GM19468 (cell line): ENCODE measurements at regions not wholly inside any gene's neighbourhood (a gene's known extent, or its start where the extent isn't known, plus 50 kb on each side); places are given as distances from the start of the nearest gene placed in this dataset.
"Not testable (repeated sequence)": the region's sequence is repeated elsewhere in the genome, so short reads cannot be mapped to it uniquely, and the experiment has no call there.

Source experiments
- ATAC-seq: cut with Tn5 transposase; IDR thresholded peaks from one replicate; pipeline ENCODE4 v1.9.1; 2021; ENCODE audit warnings: mild to moderate bottlenecking, moderate library complexity, moderate number of reproducible peaks; ENCODE audit not compliant: unreplicated experiment; ENCODE audit errors: extremely low read depth

DNA sequence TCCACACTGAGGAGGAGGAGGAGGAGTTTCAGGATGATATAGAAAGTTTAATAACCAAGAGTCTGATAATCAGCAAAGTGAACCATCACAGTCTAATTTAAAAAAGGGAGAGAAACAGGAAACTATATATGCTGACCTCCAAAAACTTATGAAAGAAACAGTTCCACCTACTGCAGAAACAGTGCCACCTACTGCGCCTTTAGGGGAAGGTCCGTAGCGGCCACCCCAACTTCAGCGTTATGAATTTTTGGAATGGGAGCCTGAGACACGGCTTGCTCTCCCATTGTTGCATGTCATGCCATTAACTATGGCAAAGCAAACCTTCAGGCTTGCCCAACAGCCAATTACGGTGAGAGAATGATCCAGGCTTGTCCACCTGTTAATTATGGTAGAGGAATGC, 1719.2 kb upstream of the LRRTM1 start:
- ATAC-seq, result no peak

GRCh38 chr2:82013641-82014040, 1709.1 kb upstream of the LRRTM1 start:
- no peak for ATAC-seq

DNA sequence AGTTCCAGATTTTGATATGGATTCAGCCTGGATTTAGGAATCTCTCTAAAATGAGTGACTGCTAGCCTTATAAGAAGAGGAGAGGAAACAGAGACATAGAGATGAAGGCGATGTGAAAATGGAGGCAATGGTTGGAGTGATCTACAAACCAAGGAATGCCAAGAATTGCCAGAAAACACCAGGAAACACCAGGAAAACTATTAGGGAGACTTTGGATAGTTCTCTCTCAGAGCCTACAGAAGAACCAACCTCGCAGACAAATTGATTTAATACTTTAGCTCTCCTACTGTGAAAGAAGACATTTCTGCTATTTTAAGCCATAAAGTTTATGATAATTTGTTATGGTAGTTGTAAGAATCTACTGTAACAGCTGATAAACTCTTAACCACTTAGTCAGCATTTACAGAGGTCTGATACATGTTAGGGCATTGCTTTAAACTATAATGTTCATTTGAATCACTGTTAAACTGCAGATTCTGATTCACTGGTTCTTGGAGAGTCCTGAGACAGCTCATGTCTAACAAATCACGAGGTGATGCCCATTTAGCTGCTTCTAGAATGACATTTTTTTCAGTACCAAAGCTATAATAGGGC, 1702.6 kb upstream of the LRRTM1 start:
- ATAC-seq, result no peak

- not testable (repeated sequence) for ATAC-seq
Measured at GRCh38 chr2:82005889-82006288, 1701.3 kb upstream of the LRRTM1 start.

DNA sequence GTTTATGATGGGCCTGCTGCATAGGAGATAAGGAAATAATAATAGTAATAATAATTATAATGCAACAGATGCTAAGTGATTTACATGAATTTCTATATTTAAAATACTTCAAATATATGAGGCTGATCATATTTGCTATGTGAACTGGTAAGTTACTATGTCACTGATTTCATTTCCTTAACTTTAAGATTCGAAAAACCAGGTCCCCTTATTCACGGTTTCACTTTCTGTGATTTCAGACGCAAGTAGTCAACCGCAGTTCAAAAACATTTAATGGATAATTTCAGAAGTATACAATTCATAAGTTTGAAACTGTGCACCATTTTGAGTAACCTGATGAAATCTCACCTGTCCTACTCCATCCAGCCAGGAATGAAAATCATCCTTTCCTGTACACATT, 1697.1 kb upstream of the LRRTM1 start:
- no peak for ATAC-seq

GRCh38 chr2:82000606-82001005, 1696.1 kb upstream of the LRRTM1 start:
- ATAC-seq, result no peak

GRCh38 chr2:81996332-81996731, 1691.8 kb upstream of the LRRTM1 start:
- no peak for ATAC-seq

DNA sequence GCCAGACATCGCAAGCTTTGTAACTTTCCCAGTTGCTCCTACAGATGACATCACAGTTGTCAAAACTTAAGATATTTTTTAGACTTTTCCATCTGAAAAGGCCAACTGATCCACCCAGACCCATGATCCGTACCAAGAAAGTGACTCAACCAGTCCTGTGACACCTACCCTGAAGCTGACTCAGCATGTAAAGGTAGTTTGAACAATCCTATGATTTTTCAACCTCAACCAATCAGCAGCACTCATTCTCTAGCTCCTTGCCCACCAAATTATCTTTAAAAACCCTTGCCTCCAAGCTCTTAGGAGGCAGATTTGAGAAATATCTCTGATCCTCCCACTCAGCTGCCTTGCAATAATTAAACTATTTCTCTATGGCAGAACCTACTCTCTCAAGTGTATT, 1686.7 kb upstream of the LRRTM1 start:
- no peak for ATAC-seq

DNA sequence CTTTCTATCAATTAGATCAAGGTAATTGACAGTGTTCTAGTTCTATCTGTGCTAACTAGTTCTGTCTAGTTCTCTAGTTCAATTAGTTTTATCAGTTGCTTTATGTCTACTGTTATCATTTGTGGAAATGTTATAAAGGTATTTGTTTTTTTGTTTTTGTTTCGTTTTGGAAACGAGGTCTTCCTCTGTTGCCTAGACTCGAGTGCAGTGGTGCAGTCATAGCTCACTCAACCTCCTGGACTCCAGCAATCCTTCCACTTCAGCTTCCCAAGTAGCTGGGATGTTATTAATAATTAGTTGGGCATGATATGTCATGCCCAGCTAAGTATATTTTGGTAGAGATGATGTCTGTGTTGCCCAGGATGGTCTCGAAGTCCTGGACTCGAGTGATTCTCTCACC, 1682.8 kb upstream of the LRRTM1 start:
- no peak for ATAC-seq

DNA sequence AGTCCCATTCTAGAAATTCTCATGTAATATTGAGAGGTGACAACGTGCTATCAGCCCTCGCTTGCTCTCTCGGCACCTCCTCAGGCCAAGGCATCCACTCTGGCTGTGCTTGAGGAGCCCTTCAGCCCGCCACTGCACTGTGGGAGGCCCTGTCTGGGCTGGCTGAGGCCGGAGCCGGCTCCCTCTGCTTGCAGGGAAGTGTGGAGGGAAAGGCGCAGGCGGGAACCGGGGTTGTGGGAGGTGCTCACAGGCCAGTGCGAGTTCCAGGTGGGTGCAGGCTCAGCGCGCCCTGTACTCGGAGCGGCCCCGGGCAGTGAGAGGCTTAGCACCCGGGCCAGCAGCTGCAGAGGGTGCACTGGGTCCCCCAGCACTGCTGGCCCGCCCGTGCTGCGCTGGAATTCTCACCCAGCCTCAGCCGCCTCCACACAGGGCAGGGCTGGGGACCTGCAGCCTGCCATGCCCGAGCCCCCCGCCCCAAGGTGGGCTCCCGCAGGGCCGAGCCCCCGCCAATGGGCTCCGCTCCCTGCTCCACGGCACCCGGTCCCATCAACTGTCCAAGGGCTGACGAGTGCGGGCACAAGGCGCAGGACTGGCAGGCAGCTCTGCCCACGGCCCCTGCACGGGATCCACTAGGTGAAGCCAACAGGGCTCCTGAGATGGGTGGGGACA, 1680.6 kb upstream of the LRRTM1 start:
- ATAC-seq, result no peak

- no peak for ATAC-seq
Measured at GRCh38 chr2:81981585-81981984, 1677.0 kb upstream of the LRRTM1 start.

DNA sequence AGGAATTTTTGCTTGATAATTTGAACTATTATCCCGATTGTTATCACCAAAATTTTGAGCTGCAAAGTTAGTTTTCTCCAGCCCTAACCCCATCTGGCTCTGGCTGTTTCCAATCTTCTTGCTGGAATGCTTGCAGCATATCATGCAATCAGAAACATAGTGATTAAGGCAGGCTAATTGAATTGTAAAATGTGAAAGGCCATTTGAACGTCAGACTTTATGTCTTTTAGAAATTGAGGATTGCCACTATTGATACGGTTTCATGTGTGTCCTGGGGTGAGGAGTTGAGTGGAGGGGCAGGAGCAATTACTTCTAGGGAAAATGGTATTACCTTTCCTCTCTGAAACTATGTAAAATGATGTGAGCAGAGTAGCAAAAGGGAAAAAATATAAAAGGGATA, 1674.5 kb upstream of the LRRTM1 start:
- ATAC-seq, result no peak

DNA sequence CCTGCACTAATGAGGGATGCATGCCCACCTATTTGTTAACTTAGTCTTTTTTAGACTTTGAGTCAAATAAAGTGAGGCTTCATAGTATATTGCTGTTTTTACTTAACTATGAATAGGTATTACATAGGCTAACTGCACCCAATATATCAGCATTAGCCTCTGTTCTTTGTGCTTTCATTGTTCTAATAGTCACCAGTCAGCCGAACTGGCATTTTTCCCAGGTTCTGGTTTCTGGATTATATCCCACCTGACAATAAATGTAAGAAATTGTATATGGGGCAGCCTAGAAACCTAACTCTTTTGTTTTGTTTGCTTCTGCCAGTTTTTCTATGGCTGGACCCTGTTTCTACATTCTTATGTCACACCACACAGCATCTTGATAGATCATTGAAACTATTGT, 1672.4 kb upstream of the LRRTM1 start:
- no peak for ATAC-seq

DNA sequence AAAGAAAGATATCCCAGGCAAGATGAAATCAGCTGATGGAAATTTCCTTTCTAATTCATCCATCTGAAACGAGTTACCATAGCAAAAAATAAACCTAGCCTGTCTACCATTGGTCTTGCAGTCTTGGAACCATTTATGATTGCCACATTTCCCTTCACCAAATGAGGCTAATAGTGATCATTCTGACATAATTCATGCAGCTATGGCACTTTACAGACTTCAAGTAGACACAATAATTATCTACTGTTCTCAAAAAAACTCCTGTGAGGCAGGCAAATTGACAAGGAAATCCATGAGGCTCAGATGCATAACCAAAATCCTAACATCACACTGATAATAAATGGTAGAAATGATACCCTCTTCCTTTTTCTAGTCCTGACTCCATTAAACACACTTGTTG, 1669.7 kb upstream of the LRRTM1 start:
- no peak for ATAC-seq

DNA sequence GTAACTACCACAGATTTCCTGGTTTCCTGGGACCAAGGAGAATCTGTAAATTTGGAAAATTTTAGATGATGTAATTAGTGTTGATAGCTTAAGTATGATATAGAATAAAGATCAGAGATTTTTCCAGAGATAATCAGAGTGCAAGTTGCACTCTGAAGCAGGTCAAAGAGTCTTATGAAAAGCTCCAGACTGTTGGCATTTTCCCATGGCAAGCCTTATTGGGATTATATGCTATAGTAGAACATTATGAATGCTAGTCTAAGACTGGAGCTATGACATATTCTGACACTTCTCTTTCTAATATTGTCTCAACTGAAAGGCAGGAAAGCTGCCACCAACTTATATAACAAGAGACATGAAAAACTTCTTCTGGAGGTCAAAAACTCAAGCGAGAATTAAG, 1638.3 kb upstream of the LRRTM1 start:
- no peak for ATAC-seq

DNA sequence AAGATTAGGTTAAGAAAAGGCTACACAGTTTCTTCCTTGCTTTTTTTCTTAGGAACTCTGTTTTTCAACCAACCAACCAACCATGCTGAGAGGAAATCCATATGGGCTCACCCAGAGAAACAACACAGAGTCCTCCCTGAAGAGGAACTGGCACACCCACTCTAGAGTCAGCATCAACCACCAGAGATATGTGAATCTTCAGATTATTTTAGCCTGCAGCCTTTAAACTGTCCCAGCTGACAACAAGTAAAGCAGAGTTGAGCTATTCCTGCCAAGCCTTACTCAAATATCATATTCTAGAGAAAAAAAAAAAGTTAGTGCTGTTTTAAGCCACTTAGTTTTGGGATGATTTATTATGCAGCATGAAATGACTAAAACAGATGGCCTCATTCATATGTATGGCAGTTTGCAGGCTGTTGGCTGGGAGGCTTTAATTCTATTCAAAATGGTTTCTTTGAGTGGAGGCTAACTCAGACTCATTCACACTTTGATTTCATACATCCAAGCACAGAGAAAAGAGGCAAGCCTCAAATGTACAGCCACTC, 1637.7 kb upstream of the LRRTM1 start:
- ATAC-seq, result no peak

DNA sequence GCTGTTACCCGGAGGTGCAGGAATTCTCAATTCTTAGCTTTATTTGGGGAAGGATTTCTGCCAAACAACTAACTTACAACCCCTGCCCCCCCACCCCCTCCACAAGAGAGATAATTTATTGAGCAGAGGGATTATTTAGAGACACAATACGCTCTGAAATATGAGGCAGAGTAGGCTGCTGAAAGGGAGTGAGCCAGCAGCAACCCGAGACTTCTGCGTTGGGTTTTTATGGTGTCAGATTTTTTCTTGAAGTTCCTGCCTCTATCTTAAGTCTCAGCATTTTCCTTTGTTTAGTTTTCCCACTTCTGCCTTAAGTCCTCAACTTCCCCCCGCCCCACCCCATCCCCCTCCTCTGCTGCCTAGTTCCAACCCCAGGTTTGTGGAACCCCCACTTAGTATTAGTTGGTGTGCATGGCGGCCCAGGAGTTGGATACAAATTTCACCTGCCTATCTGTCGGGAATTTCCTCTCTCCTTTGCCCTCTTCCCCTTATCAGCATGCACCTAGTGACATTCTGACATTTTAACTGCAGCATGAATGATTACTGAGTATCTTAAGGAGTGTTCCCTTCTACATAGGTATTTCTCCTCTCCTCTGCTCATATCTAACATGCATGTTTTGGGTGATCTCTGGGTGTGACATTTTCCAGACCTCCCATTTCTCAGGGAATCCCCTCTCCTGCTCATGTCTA, 1635.9 kb upstream of the LRRTM1 start:
- ATAC-seq, result no peak

GRCh38 chr2:81937944-81938343, 1633.4 kb upstream of the LRRTM1 start:
- no peak for ATAC-seq

DNA sequence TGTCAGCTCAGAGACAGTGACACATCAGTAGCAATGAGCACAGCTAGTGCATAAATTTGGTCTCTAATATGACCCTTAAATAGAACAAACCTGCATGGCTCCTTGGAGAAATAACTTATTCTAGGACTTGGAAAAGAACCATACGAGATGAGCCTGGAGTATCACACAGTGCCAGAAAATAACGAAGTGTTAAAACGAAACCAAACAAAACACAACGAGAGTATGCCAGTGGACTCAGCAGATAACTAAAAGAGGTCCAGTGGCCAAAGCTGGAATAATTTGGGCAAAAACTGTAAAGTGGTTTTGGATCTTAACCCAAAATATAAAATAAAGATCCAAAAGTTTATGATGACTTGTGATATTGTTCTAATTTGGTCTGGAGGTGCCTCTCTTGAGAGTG, 1599.0 kb upstream of the LRRTM1 start:
- no peak for ATAC-seq

- ATAC-seq, result no peak
Measured at GRCh38 chr2:81901017-81901416, 1596.5 kb upstream of the LRRTM1 start.

DNA sequence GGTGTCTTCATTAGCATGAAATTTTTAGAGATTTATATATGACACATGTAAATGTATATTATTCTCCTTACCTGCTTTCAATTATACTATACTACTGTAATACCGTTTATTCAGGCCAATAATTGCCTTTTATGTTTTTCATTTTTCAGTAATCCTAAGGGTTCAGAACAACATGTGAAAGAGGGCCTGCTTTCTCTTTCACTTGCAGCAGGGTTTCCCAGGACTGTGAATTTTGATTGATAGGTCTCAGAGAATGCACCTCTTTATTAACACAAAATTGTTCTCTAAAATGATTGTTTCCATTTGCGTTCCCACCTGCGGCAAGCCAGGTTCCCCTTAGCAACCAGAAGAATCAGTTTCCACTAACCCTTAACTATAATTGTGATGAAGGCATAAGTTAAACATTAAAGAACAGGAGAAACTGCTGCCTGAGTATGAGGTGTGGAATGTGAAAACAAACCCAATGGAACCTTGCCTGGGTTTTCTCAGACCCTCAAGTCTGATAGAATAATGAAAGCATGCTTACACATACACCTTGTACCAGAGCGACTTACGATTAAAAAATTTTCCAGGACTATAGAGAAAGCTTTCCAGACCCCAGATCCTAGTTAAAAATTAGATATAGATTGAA, 1591.2 kb upstream of the LRRTM1 start:
- ATAC-seq, result no peak
